GM18498 (cell line): ENCODE measurements at regions not wholly inside any gene's neighbourhood (a gene's known extent, or its start where the extent isn't known, plus 50 kb on each side); places are given as distances from the start of the nearest gene placed in this dataset.
"Not testable (repeated sequence)": the region's sequence is repeated elsewhere in the genome, so short reads cannot be mapped to it uniquely, and the experiment has no call there.

Experiments used
- ATAC-seq: cut with Tn5 transposase; IDR thresholded peaks from one replicate; pipeline ENCODE4 v1.9.1; 2021; ENCODE audit warnings: mild to moderate bottlenecking, moderate library complexity; ENCODE audit not compliant: unreplicated experiment

GRCh38 chr15:20292422-20293005, 249.1 kb downstream of the GOLGA6L6 start:
- ATAC-seq = not testable (repeated sequence)

- not testable (repeated sequence) for ATAC-seq
These were observed 250.0 kb downstream of the GOLGA6L6 start for GRCh38 chr15:20291616-20292015.

GRCh38 chr15:20290606-20291005, 251.0 kb downstream of the GOLGA6L6 start:
- not testable (repeated sequence) for ATAC-seq

- not testable (repeated sequence) for ATAC-seq
These were observed 252.0 kb downstream of the GOLGA6L6 start for GRCh38 chr15:20289538-20290103.

GRCh38 chr15:20288800-20289537, 252.6 kb downstream of the GOLGA6L6 start:
- not testable (repeated sequence) for ATAC-seq

- not testable (repeated sequence) for ATAC-seq
These were observed 255.0 kb downstream of the GOLGA6L6 start for GRCh38 chr15:20286559-20286958.

- ATAC-seq = not testable (repeated sequence)
These were observed 255.8 kb downstream of the GOLGA6L6 start for GRCh38 chr15:20285696-20286300.

GRCh38 chr15:20284891-20285535, 256.6 kb downstream of the GOLGA6L6 start:
- ATAC-seq = not testable (repeated sequence)

- not testable (repeated sequence) for ATAC-seq
These were observed 257.9 kb downstream of the GOLGA6L6 start for GRCh38 chr15:20283651-20284050.

- not testable (repeated sequence) for ATAC-seq
These were observed 259.1 kb downstream of the GOLGA6L6 start for GRCh38 chr15:20282491-20282943.

- not testable (repeated sequence) for ATAC-seq
These were observed 259.9 kb downstream of the GOLGA6L6 start for GRCh38 chr15:20281567-20282275.

GRCh38 chr15:20280933-20281463, 260.6 kb downstream of the GOLGA6L6 start:
- no peak for ATAC-seq

- not testable (repeated sequence) for ATAC-seq
These were observed 261.3 kb downstream of the GOLGA6L6 start for GRCh38 chr15:20280141-20280932.

GRCh38 chr15:20279056-20279455, 262.5 kb downstream of the GOLGA6L6 start:
- not testable (repeated sequence) for ATAC-seq

GRCh38 chr15:20278376-20278775, 263.2 kb downstream of the GOLGA6L6 start:
- not testable (repeated sequence) for ATAC-seq

- not testable (repeated sequence) for ATAC-seq
These were observed 264.1 kb downstream of the GOLGA6L6 start for GRCh38 chr15:20277451-20277850.

GRCh38 chr15:20276312-20277114, 265.1 kb downstream of the GOLGA6L6 start:
- ATAC-seq = not testable (repeated sequence)

GRCh38 chr15:20275373-20275967, 266.1 kb downstream of the GOLGA6L6 start:
- ATAC-seq = not testable (repeated sequence)
